GM12874 (cell line): ENCODE measurements at regions not wholly inside any gene's neighbourhood (a gene's known extent, or its start where the extent isn't known, plus 50 kb on each side); places are given as distances from the start of the nearest gene placed in this dataset.

Experiments used
- CTCF ChIP-seq: IDR thresholded peaks from 2 replicates; pipeline ENCODE4 v1.5.1; 2011; ENCODE audit warnings: low read depth, mild to moderate bottlenecking, control low read depth, low read length, moderate library complexity; ENCODE audit not compliant: insufficient read depth

GRCh38 chrX:145751943-145752342 lies 65.7 kb upstream of the SLITRK2 start:
- no peak for TF ChIP-seq CTCF
